Muscle layer of duodenum (tissue), 2 donors: ENCODE measurements at regions not wholly inside any gene's neighbourhood (a gene's known extent, or its start where the extent isn't known, plus 50 kb on each side); places are given as distances from the start of the nearest gene placed in this dataset.

Experiments used
- H3K27ac ChIP-seq: one replicate; pipeline ENCODE4 v1.7.0; 2013; ENCODE audit warnings: mild to moderate bottlenecking, low read length
- H3K27me3 ChIP-seq: one replicate; pipeline ENCODE4 v1.7.0; 2013; ENCODE audit warnings: low read depth, mild to moderate bottlenecking, control low read depth, low read length
- H3K36me3 ChIP-seq, 2 donors: one replicate each; pipeline ENCODE4 v1.7.0; 2013; ENCODE audit warnings: low read length in 2 of 2, control low read depth in 1 of 2, mild to moderate bottlenecking in 1 of 2; ENCODE audit not compliant: insufficient read depth in 2 of 2, control insufficient read depth in 1 of 2
- H3K4me1 ChIP-seq, 2 donors: one replicate each; pipeline ENCODE4 v1.7.0; 2013; ENCODE audit warnings: low read length in 2 of 2, mild to moderate bottlenecking in 2 of 2, control low read depth in 1 of 2, moderate library complexity in 1 of 2; ENCODE audit not compliant: insufficient read depth in 2 of 2, control insufficient read depth in 1 of 2
- H3K4me3 ChIP-seq, 2 donors: one replicate each; pipeline ENCODE4 v1.7.0; 2013; ENCODE audit warnings: low read length in 2 of 2, low read depth in 1 of 2, mild to moderate bottlenecking in 1 of 2
- H3K9me3 ChIP-seq, 2 donors: one replicate each; pipeline ENCODE4 v1.7.0; 2013; ENCODE audit warnings: low read length in 2 of 2, control low read depth in 1 of 2, mild to moderate bottlenecking in 1 of 2; ENCODE audit not compliant: control insufficient read depth in 1 of 2
- donor health status: healthy.

DNA sequence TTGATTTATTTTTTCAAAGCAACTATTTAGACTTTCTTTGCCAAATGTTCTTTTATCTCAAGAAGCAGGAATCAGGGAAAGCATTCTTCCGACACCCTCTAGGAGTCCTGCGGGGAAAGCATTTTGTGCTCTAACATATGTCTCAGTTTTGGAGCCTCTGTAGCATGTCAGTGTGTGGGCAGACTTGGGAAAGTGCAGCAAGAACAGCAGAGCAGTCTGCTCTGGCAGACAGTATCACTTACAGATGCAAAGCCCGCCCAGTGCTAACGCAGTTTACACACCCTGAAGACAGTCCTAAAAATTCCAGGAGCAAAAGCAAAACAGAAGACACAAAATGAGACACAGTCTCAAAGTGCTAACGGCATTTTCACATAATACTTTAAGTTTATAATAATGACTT is 393.5 kb downstream of the KLF12 start:
- Histone ChIP-seq H3K9me3 (no peaks in the 10 kb centered on the region), H3K36me3 (no peaks in the 10 kb centered on the region), H3K27ac (no peak overlapping the region), H3K4me3 (peak overlapping the region in 1 of 2 donors; percentile 47), H3K4me1 (peaks cover 0 to 12% of the 10 kb centered on the region in 2 donors), H3K27me3 (no peaks in the 10 kb centered on the region)

DNA sequence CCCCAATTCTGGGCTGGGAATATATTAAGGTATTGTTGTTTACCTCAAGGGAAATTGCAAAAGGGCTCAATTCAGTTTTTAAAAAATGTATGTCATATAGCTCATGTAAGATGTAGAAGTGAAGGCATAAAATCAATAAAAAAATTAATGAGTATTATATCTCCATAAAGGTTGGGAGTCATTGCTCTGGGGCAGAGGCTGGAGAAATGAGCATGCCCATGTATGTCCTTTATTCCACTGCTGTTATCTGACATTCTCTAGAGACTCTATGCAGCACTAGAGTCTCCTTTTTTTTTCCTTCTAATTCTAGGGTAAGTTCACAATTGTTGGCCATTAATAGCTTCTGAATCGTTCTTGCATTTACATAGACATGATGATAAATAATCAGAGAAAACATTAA is 394.8 kb downstream of the KLF12 start:
- no peaks in the 10 kb centered on the region for H3K27me3 ChIP-seq
- no peaks in the 10 kb centered on the region for H3K36me3 ChIP-seq

DNA sequence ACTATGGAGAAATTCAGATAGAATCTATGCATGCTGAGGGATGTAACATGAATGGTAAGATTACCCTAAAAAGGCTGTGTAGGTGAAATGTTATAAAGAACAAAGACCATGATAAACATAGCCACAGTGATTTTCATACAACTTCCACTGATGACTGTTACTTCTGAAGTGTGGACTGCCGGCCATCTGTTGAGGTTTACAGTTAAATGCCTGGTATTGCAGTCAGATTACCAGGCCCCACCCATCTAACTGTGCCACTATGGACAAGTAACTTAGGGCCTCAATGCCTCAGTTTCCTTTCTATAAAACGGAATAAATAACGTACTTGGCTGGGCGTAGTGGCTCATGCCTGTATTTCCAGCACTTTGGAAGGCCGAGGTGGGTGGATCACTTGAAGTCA is 395.6 kb downstream of the KLF12 start:
- Histone ChIP-seq H3K9me3 (no peaks in the 10 kb centered on the region), H3K4me3 (no peak overlapping the region), H3K36me3 (no peaks in the 10 kb centered on the region), H3K27me3 (no peaks in the 10 kb centered on the region), H3K4me1 (peaks cover 0 to 12% of the 10 kb centered on the region in 2 donors), H3K27ac (no peak overlapping the region)

More for the DNA sequence above, 394.8 kb downstream of the KLF12 start:
- Histone ChIP-seq H3K9me3 (no peaks in the 10 kb centered on the region), H3K4me1 (peaks cover 0 to 12% of the 10 kb centered on the region in 2 donors), H3K27ac (no peak overlapping the region), H3K4me3 (no peak overlapping the region)

DNA sequence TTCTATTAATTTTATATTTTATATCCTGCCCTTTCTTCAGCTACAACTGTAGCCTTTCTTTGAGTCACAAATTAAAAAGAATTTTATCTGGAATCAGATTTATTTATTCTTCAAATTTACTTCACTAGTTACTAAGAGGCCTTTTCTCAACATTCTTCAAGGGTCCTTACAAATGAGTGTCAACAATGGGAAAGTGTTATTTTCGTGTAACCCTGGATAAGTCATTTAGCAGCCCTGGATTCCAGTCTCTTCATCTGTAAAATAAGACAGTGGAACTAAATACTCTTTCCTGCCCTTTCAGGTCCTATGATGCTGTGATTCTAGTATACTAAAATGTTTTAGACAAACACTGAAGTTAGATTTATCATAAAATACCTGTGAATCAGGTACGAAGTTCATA is 397.0 kb downstream of the KLF12 start:
- H3K36me3 ChIP-seq, result no peaks in the 10 kb centered on the region
- no peak overlapping the region for H3K27ac ChIP-seq
- no peak overlapping the region for H3K4me3 ChIP-seq
- H3K4me1 ChIP-seq, result peaks cover 0 to 12% of the 10 kb centered on the region in 2 donors
- H3K27me3 ChIP-seq, result no peaks in the 10 kb centered on the region
- no peaks in the 10 kb centered on the region for H3K9me3 ChIP-seq

DNA sequence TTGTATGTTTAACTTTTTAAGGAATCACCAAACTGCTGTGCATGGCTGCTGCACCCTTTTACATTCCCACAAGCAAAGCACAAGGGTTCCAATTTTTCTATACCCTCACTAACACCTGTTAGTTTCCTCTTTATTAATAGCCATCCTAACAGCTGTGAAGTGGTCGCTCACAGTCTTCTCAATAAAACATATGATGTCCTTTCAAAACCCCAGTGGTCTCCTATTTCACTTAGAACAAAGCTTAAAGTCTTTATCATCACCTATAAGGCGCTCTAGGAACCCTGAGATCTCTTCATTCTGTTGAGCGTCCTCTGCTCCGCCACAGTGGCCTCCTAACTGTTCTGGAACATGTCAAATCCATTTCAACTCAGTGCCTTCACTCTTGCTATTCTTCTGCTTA is 400.5 kb downstream of the KLF12 start:
- Histone ChIP-seq H3K9me3 (no peaks in the 10 kb centered on the region), H3K36me3 (no peaks in the 10 kb centered on the region), H3K4me1 (no peaks in the 10 kb centered on the region), H3K27me3 (no peaks in the 10 kb centered on the region), H3K4me3 (no peak overlapping the region), H3K27ac (no peak overlapping the region)

DNA sequence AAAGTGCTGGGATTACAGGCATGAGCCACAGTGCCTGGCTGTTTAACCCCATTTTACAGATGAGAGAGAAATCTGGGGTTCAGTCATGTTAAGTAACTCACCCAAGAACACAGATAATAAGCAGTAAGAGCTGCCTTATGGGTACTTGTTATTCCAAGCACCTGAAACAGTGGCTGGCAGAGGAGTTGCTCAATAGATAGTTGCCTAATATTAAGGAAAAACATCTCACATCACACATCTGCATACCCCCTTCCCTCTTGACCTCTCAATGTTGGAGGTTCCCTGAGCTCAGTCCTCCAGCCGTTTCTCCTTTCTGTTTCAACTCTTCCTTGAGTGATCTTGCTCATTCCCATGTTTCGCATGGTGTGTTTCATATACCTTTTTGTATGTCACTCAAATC is 401.9 kb downstream of the KLF12 start:
- H3K27me3 ChIP-seq, result no peaks in the 10 kb centered on the region
- no peak overlapping the region for H3K27ac ChIP-seq
- H3K4me1 ChIP-seq, result no peaks in the 10 kb centered on the region
- H3K9me3 ChIP-seq, result no peaks in the 10 kb centered on the region
- no peaks in the 10 kb centered on the region for H3K36me3 ChIP-seq
- H3K4me3 ChIP-seq, result no peak overlapping the region

DNA sequence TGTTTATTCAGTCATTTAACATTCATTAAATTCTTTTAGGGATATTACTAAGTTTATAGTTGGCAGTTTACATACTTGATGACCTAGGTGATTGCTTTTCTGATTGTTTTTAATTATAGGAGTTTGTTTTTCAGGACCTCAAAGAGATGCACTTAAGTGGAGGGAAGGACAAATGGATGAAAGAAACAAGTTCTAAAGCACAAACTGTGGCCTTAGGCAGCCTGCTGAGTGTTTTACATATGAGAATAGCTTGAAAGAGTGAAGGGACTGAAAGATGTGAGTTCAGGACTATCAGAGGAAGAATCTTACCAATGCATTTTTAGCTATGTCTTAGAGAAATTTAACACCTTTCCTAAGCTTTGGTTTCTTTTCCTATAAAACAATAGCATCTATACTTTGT is 402.6 kb downstream of the KLF12 start:
- Histone ChIP-seq H3K27ac (no peak overlapping the region), H3K36me3 (no peaks in the 10 kb centered on the region), H3K9me3 (no peaks in the 10 kb centered on the region), H3K4me1 (no peaks in the 10 kb centered on the region), H3K27me3 (no peaks in the 10 kb centered on the region), H3K4me3 (no peak overlapping the region)

DNA sequence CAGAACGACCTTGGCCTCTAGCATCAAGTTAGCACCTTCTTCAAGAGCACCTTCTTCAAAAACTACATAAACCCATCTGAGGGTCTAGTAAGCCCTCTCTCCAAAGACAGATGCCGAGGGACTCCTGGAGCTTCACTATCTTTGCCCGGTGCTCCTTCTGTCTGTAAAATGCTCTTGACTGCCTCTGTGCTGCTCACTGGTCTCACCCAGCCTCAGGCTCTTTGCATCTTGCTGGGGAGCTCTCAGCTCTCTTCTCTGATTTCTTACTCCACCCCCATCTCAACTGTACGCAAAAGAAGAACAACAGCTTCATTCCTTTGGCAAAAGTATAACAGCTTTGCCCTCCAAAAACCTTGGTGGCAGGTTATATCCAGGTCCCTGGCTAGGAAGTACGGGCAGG is 404.2 kb downstream of the KLF12 start:
- no peak overlapping the region for H3K4me3 ChIP-seq
- H3K9me3 ChIP-seq, result no peaks in the 10 kb centered on the region
- no peaks in the 10 kb centered on the region for H3K27me3 ChIP-seq
- H3K27ac ChIP-seq, result no peak overlapping the region
- H3K36me3 ChIP-seq, result no peaks in the 10 kb centered on the region
- H3K4me1 ChIP-seq, result no peaks in the 10 kb centered on the region

DNA sequence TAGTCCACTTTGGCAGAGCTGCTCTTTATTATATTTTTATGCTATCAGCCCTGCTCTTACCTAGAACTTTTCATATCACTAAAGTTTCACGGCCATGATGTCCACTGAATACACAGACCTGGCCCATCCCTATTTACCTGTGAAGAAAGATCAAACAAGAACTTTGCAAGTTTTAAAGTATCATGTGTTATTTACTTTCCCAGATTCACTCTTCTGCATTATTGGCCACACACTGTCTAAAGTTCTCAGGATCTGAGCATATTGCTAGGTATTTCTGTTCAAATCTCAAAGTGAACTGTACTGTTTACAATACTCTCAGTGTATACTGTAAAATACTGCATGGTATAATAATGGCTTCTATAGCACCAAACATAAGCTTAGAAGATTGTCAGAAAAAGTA is 405.2 kb downstream of the KLF12 start:
- Histone ChIP-seq H3K27me3 (no peaks in the 10 kb centered on the region), H3K4me3 (no peak overlapping the region), H3K9me3 (no peaks in the 10 kb centered on the region), H3K36me3 (no peaks in the 10 kb centered on the region), H3K4me1 (no peaks in the 10 kb centered on the region), H3K27ac (no peak overlapping the region)

DNA sequence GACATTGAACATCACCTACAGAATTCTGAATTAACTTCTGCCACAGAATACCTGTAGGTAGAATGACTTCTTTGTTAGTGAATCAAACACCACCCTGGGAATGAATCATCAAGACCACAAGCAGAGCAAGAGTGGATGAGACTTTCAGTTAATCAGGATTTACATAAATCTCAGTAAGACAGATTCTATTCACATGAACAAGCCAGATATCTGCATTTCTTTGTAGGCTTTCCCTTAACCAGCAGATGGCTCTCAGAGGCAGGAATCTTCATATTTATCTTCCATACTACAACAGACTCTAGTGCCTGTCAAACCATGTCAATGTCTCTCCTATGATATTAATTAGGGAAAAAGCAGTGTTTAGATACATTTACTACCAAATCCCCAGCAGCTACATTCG is 412.1 kb downstream of the KLF12 start:
- H3K27me3 ChIP-seq, result no peaks in the 10 kb centered on the region
- no peak overlapping the region for H3K27ac ChIP-seq
- no peak overlapping the region for H3K4me3 ChIP-seq
- H3K4me1 ChIP-seq, result peaks cover 0 to 9% of the 10 kb centered on the region in 2 donors
- no peaks in the 10 kb centered on the region for H3K9me3 ChIP-seq
- no peaks in the 10 kb centered on the region for H3K36me3 ChIP-seq

DNA sequence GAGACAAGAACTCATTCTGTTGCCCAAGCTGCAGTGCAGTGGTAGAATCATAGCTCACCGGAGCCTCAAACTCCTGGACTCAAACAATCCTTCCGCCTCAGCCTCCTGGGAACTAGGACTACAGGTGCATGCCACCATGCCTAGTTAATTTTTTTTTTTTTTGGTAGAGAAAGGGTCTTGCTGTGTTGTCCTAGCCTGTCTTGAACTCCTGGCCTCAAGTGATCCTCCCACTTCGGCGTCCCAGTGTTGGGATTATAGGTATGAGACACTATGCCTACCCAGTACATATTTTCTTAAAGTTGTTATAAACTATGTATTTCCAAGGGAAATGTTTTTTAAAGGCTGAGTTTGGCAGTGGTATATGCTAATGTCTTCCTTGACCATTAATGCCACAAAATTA is 412.6 kb downstream of the KLF12 start:
- no peaks in the 10 kb centered on the region for H3K27me3 ChIP-seq
- no peaks in the 10 kb centered on the region for H3K36me3 ChIP-seq
- H3K4me3 ChIP-seq, result no peak overlapping the region
- H3K27ac ChIP-seq, result no peak overlapping the region
- peaks cover 0 to 9% of the 10 kb centered on the region in 2 donors for H3K4me1 ChIP-seq
- H3K9me3 ChIP-seq, result no peaks in the 10 kb centered on the region

DNA sequence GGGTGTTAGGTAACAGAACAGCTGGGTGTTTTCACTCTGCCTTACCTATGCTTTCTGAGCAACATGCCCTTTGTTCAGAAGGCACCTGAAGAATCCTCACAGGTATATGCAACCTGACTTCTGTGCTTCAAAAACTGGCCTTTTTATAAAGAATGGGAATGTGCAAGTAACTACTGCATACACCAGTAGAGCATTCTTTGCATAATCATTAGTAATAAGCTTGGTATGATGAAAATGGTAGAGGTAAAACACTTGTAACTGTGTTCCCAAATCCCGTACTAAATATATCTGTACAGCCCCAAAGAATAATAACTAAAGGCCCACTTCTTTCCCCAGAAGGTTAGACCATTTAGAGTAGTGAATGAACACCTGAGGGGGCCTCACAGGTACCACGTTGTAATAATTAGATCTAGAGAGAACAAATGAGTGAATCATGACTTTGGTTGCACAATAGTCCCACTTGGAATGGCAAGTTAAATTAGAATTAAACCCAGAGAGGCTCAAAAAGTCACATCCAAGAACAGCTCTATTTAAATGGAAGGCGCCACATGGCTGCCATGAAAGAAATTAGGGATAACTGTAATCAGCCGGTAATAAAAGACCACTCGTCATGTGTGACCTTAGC is 413.9 kb downstream of the KLF12 start:
- H3K27me3 ChIP-seq, result no peaks in the 10 kb centered on the region
- H3K4me3 ChIP-seq, result no peak overlapping the region
- no peaks in the 10 kb centered on the region for H3K36me3 ChIP-seq
- H3K27ac ChIP-seq, result no peak overlapping the region
- no peaks in the 10 kb centered on the region for H3K9me3 ChIP-seq
- peaks cover 0 to 9% of the 10 kb centered on the region in 2 donors for H3K4me1 ChIP-seq
